ENCODE measurements at regions not wholly inside any gene's neighbourhood (a gene's known extent, or its start where the extent isn't known, plus 50 kb on each side); places are given as distances from the start of the nearest gene placed in this dataset.

DNA sequence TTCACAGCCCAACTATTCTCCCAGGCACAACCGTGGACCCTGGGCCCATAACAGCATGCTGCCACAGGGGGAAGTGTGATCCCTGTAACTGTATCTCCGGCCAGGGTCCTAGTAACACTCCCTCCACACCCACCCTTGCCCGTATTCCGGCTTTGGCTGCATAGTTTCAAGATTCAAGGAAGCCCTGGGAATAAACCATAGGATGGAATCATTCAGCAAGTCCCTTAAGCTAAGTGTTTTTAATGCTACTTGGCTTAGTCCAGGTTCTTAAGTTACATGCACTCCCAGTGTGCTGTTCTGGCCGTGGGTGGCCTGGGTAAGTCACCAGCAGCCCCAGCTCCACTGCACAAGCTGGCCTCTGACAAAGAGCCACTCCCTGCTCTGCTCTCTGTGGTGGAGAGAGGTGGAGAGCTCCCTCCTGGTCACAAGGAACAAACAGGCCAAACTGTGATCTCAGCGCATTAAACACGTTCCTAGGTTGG is 532.4 kb upstream of the SGCG start:
- no peak overlapping the region for H3K14ac ChIP-seq (ENCODE audit: insufficient read depth, low read length)
- no peak overlapping the region for H3K56ac ChIP-seq (ENCODE audit: insufficient read length, low read depth, low read length)
- H2AK5ac ChIP-seq (ENCODE audit: insufficient read length, low read length), result no peak overlapping the region
- Mint-ChIP-seq H3K4me3 (no peak overlapping the region), H3K27me3 (ENCODE audit: low read depth) (no peaks in the 10 kb centered on the region), H3K27ac (no peak overlapping the region), H3K9me3 (no peaks in the 10 kb centered on the region; a peak in 1 of 5 replicates), H3K36me3 (ENCODE audit: insufficient read depth in 1 of 3, low read depth in 3 of 3) (no peaks in the 10 kb centered on the region), H3K4me1 (peaks cover 2 to 7% of the 10 kb centered on the region in 2 experiments)
- H3K27ac ChIP-seq (ENCODE audit: insufficient read length, low read depth, low read length), result no peak overlapping the region
- no peaks in the 10 kb centered on the region for H3K4me1 ChIP-seq (ENCODE audit: insufficient read depth, low read length)
- no peak overlapping the region for H3K4me2 ChIP-seq (ENCODE audit: insufficient read depth, insufficient read length, low read length)
- H2BK12ac ChIP-seq (ENCODE audit: insufficient read length, low read depth, low read length), result no peak overlapping the region
- peak; percentile 34 for DNase-seq
- no peak overlapping the region for H3K23ac ChIP-seq (ENCODE audit: insufficient read length, low read depth, low read length)
- H3K27me3 ChIP-seq (ENCODE audit: insufficient read depth, low read length), result no peaks in the 10 kb centered on the region
- H3K18ac ChIP-seq (ENCODE audit: insufficient read length, low read depth, low read length), result no peak overlapping the region
- no peaks in the 10 kb centered on the region for H3K79me1 ChIP-seq (ENCODE audit: insufficient read depth, low read depth, low read length, poor library complexity, severe bottlenecking)
- H3K9ac ChIP-seq (ENCODE audit: extremely low read depth, insufficient read length, low read length), result no peak overlapping the region
- H3K79me2 ChIP-seq (ENCODE audit: insufficient read depth, low read length), result no peaks in the 10 kb centered on the region
- no peak overlapping the region for H2BK120ac ChIP-seq (ENCODE audit: low read depth, low read length, poor library complexity, severe bottlenecking)
- no peaks in the 10 kb centered on the region for H3K23me2 ChIP-seq (ENCODE audit: insufficient read length, low read depth, low read length, poor library complexity, severe bottlenecking)
- no peak overlapping the region for H2BK5ac ChIP-seq (ENCODE audit: insufficient read length, low read length)
- no peak overlapping the region for H2AFZ ChIP-seq (ENCODE audit: low read length)
- no peak overlapping the region for H4K91ac ChIP-seq (ENCODE audit: insufficient read length, low read depth, low read length)
- no peaks in the 10 kb centered on the region for H4K20me1 ChIP-seq (ENCODE audit: control insufficient read depth, insufficient read depth, insufficient read length)
- H2BK20ac ChIP-seq (ENCODE audit: low read depth, low read length, poor library complexity, severe bottlenecking), result no peak overlapping the region
- H4K5ac ChIP-seq (ENCODE audit: insufficient read length, low read depth, low read length), result no peak overlapping the region
- H3K4ac ChIP-seq (ENCODE audit: low read depth, low read length), result no peak overlapping the region
- H3T11ph ChIP-seq (ENCODE audit: low read length), result no peak overlapping the region
- WGBS (ENCODE audit: extremely low coverage, insufficient read length, low lambda C conversion rate), result no CpG with 5 or more reads among the region's 7 CpGs
- H2BK15ac ChIP-seq (ENCODE audit: low read depth, low read length), result no peak overlapping the region
- H3K9me3 ChIP-seq (ENCODE audit: control insufficient read depth, low read depth, low read length), result no peaks in the 10 kb centered on the region
- no peak overlapping the region for H4K8ac ChIP-seq (replicated peaks; ENCODE audit: insufficient read length, low read depth, low read length)
- TF ChIP-seq, protein P1, sequence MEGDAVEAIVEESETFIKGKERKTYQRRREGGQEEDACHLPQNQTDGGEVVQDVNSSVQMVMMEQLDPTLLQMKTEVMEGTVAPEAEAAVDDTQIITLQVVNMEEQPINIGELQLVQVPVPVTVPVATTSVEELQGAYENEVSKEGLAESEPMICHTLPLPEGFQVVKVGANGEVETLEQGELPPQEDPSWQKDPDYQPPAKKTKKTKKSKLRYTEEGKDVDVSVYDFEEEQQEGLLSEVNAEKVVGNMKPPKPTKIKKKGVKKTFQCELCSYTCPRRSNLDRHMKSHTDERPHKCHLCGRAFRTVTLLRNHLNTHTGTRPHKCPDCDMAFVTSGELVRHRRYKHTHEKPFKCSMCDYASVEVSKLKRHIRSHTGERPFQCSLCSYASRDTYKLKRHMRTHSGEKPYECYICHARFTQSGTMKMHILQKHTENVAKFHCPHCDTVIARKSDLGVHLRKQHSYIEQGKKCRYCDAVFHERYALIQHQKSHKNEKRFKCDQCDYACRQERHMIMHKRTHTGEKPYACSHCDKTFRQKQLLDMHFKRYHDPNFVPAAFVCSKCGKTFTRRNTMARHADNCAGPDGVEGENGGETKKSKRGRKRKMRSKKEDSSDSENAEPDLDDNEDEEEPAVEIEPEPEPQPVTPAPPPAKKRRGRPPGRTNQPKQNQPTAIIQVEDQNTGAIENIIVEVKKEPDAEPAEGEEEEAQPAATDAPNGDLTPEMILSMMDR (conservative IDR thresholded peaks at IDR 0.05), result no peak; the same call in 2 of the 3 replicates
